ENCODE measurements at regions not wholly inside any gene's neighbourhood (a gene's known extent, or its start where the extent isn't known, plus 50 kb on each side); places are given as distances from the start of the nearest gene placed in this dataset.

DNA sequence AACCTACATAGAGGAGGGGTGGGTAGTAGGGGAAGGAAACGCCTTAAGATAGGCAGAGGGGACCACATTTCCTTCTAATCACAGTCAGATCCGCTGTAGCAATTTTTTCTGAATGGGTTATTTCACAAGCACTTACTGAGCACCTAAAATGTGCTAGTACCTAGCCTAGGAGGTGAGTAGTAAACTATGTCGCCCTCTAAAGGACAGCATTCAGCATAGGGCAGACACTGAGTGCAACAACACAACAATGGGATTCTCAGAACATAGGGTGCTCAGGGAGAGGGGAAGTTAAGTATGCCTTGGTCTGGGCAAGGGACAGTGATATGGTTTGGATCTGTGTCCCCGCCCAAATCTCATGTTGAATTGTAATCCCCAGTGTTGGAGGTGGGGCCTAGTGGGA is 166.1 kb upstream of the RAB6C start:
- no peak for ATAC-seq

DNA sequence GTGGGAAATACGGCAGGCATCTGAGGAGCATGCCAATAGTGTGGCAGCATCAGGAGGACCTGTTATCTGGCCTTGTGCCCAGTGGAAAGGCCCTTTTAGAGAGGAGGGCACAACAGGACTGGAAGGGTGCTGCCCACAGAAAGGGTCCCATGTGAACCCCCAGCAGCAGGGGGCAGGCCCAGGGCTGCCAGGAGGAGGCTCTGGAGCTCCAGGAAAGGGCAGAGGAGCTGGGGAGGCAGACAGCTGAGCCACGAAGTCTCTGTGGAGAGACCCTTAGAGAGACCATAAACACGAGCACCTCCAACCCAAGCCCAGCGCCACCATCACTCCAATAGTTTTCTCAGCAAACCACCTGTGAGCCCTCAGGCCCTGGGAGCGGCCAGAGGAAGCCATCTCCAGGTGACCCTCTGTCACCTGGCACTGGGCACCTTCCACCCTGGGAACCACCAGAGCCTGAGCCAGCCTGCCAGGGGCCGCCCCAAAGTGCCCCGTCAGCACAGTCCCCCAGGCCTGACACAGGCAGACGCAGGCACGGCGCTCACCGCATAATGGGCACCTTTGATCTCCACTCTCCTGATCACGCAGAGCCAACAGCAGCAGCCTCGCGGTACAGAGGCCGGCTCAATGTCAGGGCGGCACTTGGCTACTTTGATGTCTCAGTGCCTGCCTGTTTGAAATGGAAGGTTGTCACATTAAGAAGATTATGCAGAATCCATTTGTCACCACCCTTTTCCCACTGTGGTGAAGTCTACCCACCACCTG is 162.5 kb upstream of the RAB6C start:
- Histone ChIP-seq H3K4me2 (ENCODE audit: low read length) (no peak overlapping the region), H3K27ac (ENCODE audit: low read length) (no peak overlapping the region), H4K20me1 (ENCODE audit: low read length) (no peaks in the 10 kb centered on the region), H3K4me3 (ENCODE audit: low read length) (no peak overlapping the region), H3F3A (ENCODE audit: low read length, unreplicated experiment) (no peaks in the 10 kb centered on the region), H2AFZ (ENCODE audit: low read length) (no peak overlapping the region), H3K9me2 (replicated peaks; ENCODE audit: low read length) (no peaks in the 10 kb centered on the region), H3K36me3 (ENCODE audit: low read depth, low read length) (no peaks in the 10 kb centered on the region), H3K9ac (ENCODE audit: low read length) (no peak overlapping the region), H3K79me2 (ENCODE audit: low read length) (no peaks in the 10 kb centered on the region), H3K9me3 (ENCODE audit: low read length) (no peaks in the 10 kb centered on the region), H3K4me1 (ENCODE audit: insufficient read depth, low read length) (no peaks in the 10 kb centered on the region), H3K27me3 (ENCODE audit: low read length) (0 out of 2 replicates have a peak, but pooled peaks cover 5% of the 10 kb centered on the region)
- DNase-seq (no peak), ATAC-seq (no peak)
- no peak for TF ChIP-seq EZH2phosphoT487 (IDR thresholded peaks at IDR 0.05; ENCODE audit: borderline replicate concordance, low read length)
- TF ChIP-seq, protein P1, sequence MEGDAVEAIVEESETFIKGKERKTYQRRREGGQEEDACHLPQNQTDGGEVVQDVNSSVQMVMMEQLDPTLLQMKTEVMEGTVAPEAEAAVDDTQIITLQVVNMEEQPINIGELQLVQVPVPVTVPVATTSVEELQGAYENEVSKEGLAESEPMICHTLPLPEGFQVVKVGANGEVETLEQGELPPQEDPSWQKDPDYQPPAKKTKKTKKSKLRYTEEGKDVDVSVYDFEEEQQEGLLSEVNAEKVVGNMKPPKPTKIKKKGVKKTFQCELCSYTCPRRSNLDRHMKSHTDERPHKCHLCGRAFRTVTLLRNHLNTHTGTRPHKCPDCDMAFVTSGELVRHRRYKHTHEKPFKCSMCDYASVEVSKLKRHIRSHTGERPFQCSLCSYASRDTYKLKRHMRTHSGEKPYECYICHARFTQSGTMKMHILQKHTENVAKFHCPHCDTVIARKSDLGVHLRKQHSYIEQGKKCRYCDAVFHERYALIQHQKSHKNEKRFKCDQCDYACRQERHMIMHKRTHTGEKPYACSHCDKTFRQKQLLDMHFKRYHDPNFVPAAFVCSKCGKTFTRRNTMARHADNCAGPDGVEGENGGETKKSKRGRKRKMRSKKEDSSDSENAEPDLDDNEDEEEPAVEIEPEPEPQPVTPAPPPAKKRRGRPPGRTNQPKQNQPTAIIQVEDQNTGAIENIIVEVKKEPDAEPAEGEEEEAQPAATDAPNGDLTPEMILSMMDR (conservative IDR thresholded peaks at IDR 0.05; ENCODE audit: low read depth, low read length): no peak
- TF ChIP-seq EZH2 (IDR thresholded peaks at IDR 0.05; ENCODE audit: low read length, unreplicated experiment): no peak
- POLR2A ChIA-PET (ENCODE audit: unreplicated experiment): no interaction called here
- BruUV-seq (replicated peaks): no TSS peak
- intact Hi-C loops (cut with micrococcal nuclease): no loop called here
- CTCF ChIA-PET: no interaction called here

More for the DNA sequence above, 166.1 kb upstream of the RAB6C start:
- TF ChIP-seq EZH2phosphoT487 (IDR thresholded peaks at IDR 0.05; ENCODE audit: borderline replicate concordance, low read length): no peak
- TF ChIP-seq, protein P1 (conservative IDR thresholded peaks at IDR 0.05; ENCODE audit: low read depth, low read length): 0 out of 2 replicates have a peak, but pooled peaks have one; percentile 12
- H3K9ac ChIP-seq (ENCODE audit: low read length): no peak overlapping the region
- H3K4me1 ChIP-seq (ENCODE audit: insufficient read depth, low read length): no peaks in the 10 kb centered on the region
- H3F3A ChIP-seq (ENCODE audit: low read length, unreplicated experiment): no peaks in the 10 kb centered on the region
- ChIA-PET POLR2A (ENCODE audit: unreplicated experiment) (no interaction called here), CTCF (no interaction called here)
- no peaks in the 10 kb centered on the region for H4K20me1 ChIP-seq (ENCODE audit: low read length)
- H3K9me3 ChIP-seq (ENCODE audit: low read length): no peaks in the 10 kb centered on the region
- no peaks in the 10 kb centered on the region for H3K9me2 ChIP-seq (replicated peaks; ENCODE audit: low read length)
- no peak overlapping the region for H3K27ac ChIP-seq (ENCODE audit: low read length)
- no peak overlapping the region for H3K4me2 ChIP-seq (ENCODE audit: low read length)
- H3K27me3 ChIP-seq (ENCODE audit: low read length): peaks cover 24% of the 10 kb centered on the region
- no peak for DNase-seq
- H3K4me3 ChIP-seq (ENCODE audit: low read length): no peak overlapping the region
- H2AFZ ChIP-seq (ENCODE audit: low read length): no peak overlapping the region
- intact Hi-C loops (cut with micrococcal nuclease): no loop called here
- H3K79me2 ChIP-seq (ENCODE audit: low read length): no peaks in the 10 kb centered on the region
- H3K36me3 ChIP-seq (ENCODE audit: low read depth, low read length): no peaks in the 10 kb centered on the region
- BruUV-seq (replicated peaks): no TSS peak

DNA sequence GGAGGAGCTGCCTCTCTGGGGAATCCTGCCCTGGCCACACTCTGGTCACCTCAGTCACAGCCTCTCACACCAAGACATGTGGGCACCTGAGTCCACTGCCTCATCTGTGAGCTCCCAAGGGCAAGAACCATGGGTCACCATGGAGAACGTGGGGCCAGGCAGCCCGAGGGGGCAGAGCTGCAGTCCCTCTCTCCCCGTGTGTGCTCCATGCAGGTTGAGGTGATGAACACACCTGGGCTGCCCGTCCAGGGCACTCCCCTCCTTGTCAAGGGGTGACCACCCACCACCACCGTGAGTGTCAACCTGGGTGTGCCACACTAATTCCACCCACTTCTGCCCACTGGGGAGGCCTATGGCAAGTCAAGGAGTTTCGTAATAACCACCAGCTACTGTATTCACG is 159.6 kb upstream of the RAB6C start:
- no peaks in the 10 kb centered on the region for H3K36me3 ChIP-seq (ENCODE audit: low read depth, low read length)
- CTCF ChIA-PET: no interaction called here
- no peak overlapping the region for H3K4me2 ChIP-seq (ENCODE audit: low read length)
- POLR2A ChIA-PET (ENCODE audit: unreplicated experiment): no interaction called here
- H3K4me1 ChIP-seq (ENCODE audit: insufficient read depth, low read length): no peaks in the 10 kb centered on the region
- H3K4me3 ChIP-seq (ENCODE audit: low read length): no peak overlapping the region
- no peak overlapping the region for H2AFZ ChIP-seq (ENCODE audit: low read length)
- H3K27ac ChIP-seq (ENCODE audit: low read length): no peak overlapping the region
- H3K9ac ChIP-seq (ENCODE audit: low read length): no peak overlapping the region
- no TSS peak for BruUV-seq (replicated peaks)
- TF ChIP-seq EZH2phosphoT487 (IDR thresholded peaks at IDR 0.05; ENCODE audit: borderline replicate concordance, low read length): no peak
- no peak for TF ChIP-seq EZH2 (IDR thresholded peaks at IDR 0.05; ENCODE audit: low read length, unreplicated experiment)
- TF ChIP-seq, protein P1 (conservative IDR thresholded peaks at IDR 0.05; ENCODE audit: low read depth, low read length): no peak
- intact Hi-C loops (cut with micrococcal nuclease): no loop called here
- no peaks in the 10 kb centered on the region for H3K79me2 ChIP-seq (ENCODE audit: low read length)
- no peaks in the 10 kb centered on the region for H3K9me3 ChIP-seq (ENCODE audit: low read length)
- ATAC-seq: no peak
- no peaks in the 10 kb centered on the region for H3F3A ChIP-seq (ENCODE audit: low read length, unreplicated experiment)
- no peaks in the 10 kb centered on the region for H3K9me2 ChIP-seq (replicated peaks; ENCODE audit: low read length)
- no peaks in the 10 kb centered on the region for H4K20me1 ChIP-seq (ENCODE audit: low read length)
- H3K27me3 ChIP-seq (ENCODE audit: low read length): 0 out of 2 replicates have a peak, but pooled peaks cover 7% of the 10 kb centered on the region
- no peak for DNase-seq
